ENCODE measurements at regions not wholly inside any gene's neighbourhood (a gene's known extent, or its start where the extent isn't known, plus 50 kb on each side); places are given as distances from the start of the nearest gene placed in this dataset.
A peak's percentile ranks its signal among the peaks of the same experiment; 100 is the strongest.

DNA sequence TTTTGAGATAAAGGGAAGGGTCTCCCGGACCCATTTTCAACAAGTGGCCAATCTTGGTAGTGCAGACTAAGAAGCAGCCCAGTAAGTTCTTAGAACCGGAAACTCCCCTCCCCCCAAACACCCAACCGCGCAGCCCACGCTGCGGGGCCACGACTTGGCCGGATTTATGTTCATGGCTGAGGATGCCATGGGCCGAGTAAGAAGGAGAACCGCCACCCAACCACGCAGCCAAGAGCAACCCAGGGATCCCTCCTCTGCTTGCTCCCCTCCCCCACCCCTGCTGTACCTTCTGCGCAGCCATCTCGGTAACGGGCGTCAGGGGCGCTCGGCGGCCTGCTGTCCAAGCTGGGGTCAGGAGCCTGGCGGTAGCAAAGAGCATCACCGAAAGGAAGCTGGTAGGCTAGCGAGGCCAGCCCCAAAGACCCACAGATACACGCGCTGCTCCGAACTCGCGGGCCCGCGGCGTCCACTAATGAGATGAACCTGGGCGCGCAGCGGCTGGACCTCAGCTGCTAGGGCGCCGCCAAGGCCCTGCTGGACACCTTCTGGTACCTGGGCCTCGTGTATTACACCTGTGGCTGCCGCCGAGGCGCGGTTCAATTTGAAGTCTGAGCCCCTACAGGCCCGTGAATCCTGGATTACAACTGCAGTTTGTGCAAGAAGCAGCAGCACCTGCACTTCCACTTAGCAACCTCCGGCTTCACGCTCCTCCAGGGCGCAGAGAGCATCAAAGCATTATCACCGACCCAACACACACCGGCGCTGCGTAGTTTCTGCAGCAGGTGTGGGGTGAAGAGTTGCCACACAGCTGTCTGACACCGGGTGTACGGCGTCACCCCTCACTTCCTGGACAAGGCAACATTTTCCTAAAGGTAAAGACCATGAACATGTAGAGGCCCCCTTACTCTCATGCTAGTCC is 63.4 kb downstream of the NUDT10 start:
- Histone ChIP-seq H2BK5ac (ENCODE audit: low read depth, low read length, poor library complexity, severe bottlenecking) (no peak overlapping the region), H2BK15ac (ENCODE audit: low read depth, poor library complexity, severe bottlenecking) (no peak overlapping the region), H3K4me2 (ENCODE audit: low read length, poor library complexity, severe bottlenecking) (peak overlapping the region; percentile 10), H3K18ac (ENCODE audit: low read depth in 1 of 2, low read length in 2 of 2) (no peak overlapping the region), H4K91ac (ENCODE audit: low read length) (no peak overlapping the region), H3K4me3 (ENCODE audit: insufficient read depth in 1 of 2, low read depth in 1 of 2, low read length in 2 of 2) (peak overlapping the region; percentile 29 to 54), H4K8ac (ENCODE audit: low read length) (no peak overlapping the region), H2AFZ (ENCODE audit: low read depth, low read length) (no peak overlapping the region), H3K27ac (ENCODE audit: low read length, poor library complexity, severe bottlenecking) (no peak overlapping the region), H3K36me3 (ENCODE audit: control insufficient read depth in 1 of 2, insufficient read depth in 2 of 2, low read depth in 1 of 2, low read length in 2 of 2) (no peaks in the 10 kb centered on the region), H3K14ac (ENCODE audit: low read length in 2 of 2) (no peak overlapping the region), H2BK12ac (ENCODE audit: low read length in 2 of 2) (no peak overlapping the region), H3K23ac (ENCODE audit: low read length in 2 of 2) (no peak overlapping the region), H3K4ac (ENCODE audit: low read depth in 1 of 2, low read length in 2 of 2) (no peak overlapping the region), H3K27me3 (ENCODE audit: control insufficient read depth in 1 of 2, insufficient read depth in 1 of 2, low read length in 2 of 2) (peaks cover 0 to 32% of the 10 kb centered on the region in 2 experiments), H3K4me1 (ENCODE audit: control insufficient read depth, insufficient read depth, low read depth, low read length) (peaks cover 4% of the 10 kb centered on the region), H3K79me1 (replicated peaks; ENCODE audit: low read length, poor library complexity, severe bottlenecking) (no peaks in the 10 kb centered on the region), H2AK5ac (ENCODE audit: low read length, severe bottlenecking) (no peak overlapping the region), H3K9ac (ENCODE audit: low read length) (no peak overlapping the region), H3K9me3 (ENCODE audit: control insufficient read depth, low read length) (no peaks in the 10 kb centered on the region), H2BK120ac (ENCODE audit: low read depth, low read length) (no peak overlapping the region)
- DNase-seq = no peak
- WGBS = 13% methylated on average over 39 of the region's 50 CpGs

DNA sequence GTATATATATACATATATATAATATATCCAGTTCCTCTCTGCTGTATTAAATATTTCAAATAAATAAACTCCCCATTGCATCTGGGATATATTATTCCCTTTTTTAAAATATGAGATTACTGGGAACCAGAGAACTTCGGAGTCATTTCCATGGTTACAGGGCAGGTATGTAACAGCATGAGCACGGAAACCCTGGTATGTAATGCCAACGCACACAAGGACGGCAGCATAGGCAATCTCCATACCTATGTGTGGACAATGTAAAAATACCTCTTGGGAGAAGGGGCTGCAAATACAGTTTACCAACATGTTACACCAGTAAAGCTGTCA is 62.8 kb downstream of the NUDT10 start:
- H3K9ac ChIP-seq (ENCODE audit: low read length) = no peak overlapping the region
- H2AK5ac ChIP-seq (ENCODE audit: low read length, severe bottlenecking) = no peak overlapping the region
- H3K4ac ChIP-seq (ENCODE audit: low read depth in 1 of 2, low read length in 2 of 2) = no peak overlapping the region
- H3K27ac ChIP-seq (ENCODE audit: low read length, poor library complexity, severe bottlenecking) = no peak overlapping the region
- H3K27me3 ChIP-seq (ENCODE audit: control insufficient read depth in 1 of 2, insufficient read depth in 1 of 2, low read length in 2 of 2) = peaks cover 0 to 32% of the 10 kb centered on the region in 2 experiments
- no peak overlapping the region for H2AFZ ChIP-seq (ENCODE audit: low read depth, low read length)
- no peak for DNase-seq
- H3K14ac ChIP-seq (ENCODE audit: low read length in 2 of 2) = no peak overlapping the region
- no peak overlapping the region for H2BK12ac ChIP-seq (ENCODE audit: low read length in 2 of 2)
- H3K9me3 ChIP-seq (ENCODE audit: control insufficient read depth, low read length) = no peaks in the 10 kb centered on the region
- H3K79me1 ChIP-seq (replicated peaks; ENCODE audit: low read length, poor library complexity, severe bottlenecking) = no peaks in the 10 kb centered on the region
- WGBS = 83% methylated on average over 1 of the region's 4 CpGs
- H3K18ac ChIP-seq (ENCODE audit: low read depth in 1 of 2, low read length in 2 of 2) = no peak overlapping the region
- H3K4me3 ChIP-seq (ENCODE audit: insufficient read depth in 1 of 2, low read depth in 1 of 2, low read length in 2 of 2) = no peak overlapping the region
- no peak overlapping the region for H2BK15ac ChIP-seq (ENCODE audit: low read depth, poor library complexity, severe bottlenecking)
- H2BK5ac ChIP-seq (ENCODE audit: low read depth, low read length, poor library complexity, severe bottlenecking) = no peak overlapping the region
- H3K4me1 ChIP-seq (ENCODE audit: control insufficient read depth, insufficient read depth, low read depth, low read length) = peaks cover 4% of the 10 kb centered on the region
- no peaks in the 10 kb centered on the region for H3K36me3 ChIP-seq (ENCODE audit: control insufficient read depth in 1 of 2, insufficient read depth in 2 of 2, low read depth in 1 of 2, low read length in 2 of 2)
- no peak overlapping the region for H2BK120ac ChIP-seq (ENCODE audit: low read depth, low read length)
- H4K8ac ChIP-seq (ENCODE audit: low read length) = no peak overlapping the region
- no peak overlapping the region for H4K91ac ChIP-seq (ENCODE audit: low read length)
- no peak overlapping the region for H3K4me2 ChIP-seq (ENCODE audit: low read length, poor library complexity, severe bottlenecking)
- no peak overlapping the region for H3K23ac ChIP-seq (ENCODE audit: low read length in 2 of 2)

Data from mesenchymal stem cell (in vitro differentiated cells and primary cell).